Activated naive CD4-positive, alpha-beta T cell treated with anti-CD3 and anti-CD28 coated beads, Interleukin-2, amount 50 U/mL, for 24 hours (primary cell): ENCODE measurements at regions not wholly inside any gene's neighbourhood (a gene's known extent, or its start where the extent isn't known, plus 50 kb on each side); places are given as distances from the start of the nearest gene placed in this dataset.
"Not testable (repeated sequence)": the region's sequence is repeated elsewhere in the genome, so short reads cannot be mapped to it uniquely, and the experiment has no call there.

Source experiments
- H3K27ac Mint-ChIP-seq: one replicate; pipeline ENCODE4 v1.8.0; 2021; ENCODE audit warnings: mild to moderate bottlenecking, mixed read lengths
- H3K27me3 Mint-ChIP-seq: one replicate; pipeline ENCODE4 v1.8.0; 2021; ENCODE audit warnings: mixed read lengths
- H3K36me3 Mint-ChIP-seq: one replicate; pipeline ENCODE4 v1.8.0; 2021; ENCODE audit warnings: mixed read lengths
- H3K4me1 Mint-ChIP-seq: one replicate; pipeline ENCODE4 v1.8.0; 2021; ENCODE audit warnings: mixed read lengths
- H3K4me3 Mint-ChIP-seq: one replicate; pipeline ENCODE4 v1.8.0; 2021; ENCODE audit warnings: mild to moderate bottlenecking, mixed read lengths
- H3K9me3 Mint-ChIP-seq: one replicate; pipeline ENCODE4 v1.8.0; 2021; ENCODE audit warnings: mixed read lengths

GRCh38 chr4:131382839-131383238, 1766.3 kb upstream of the PCDH10 start:
- H3K4me3 Mint-ChIP-seq = no peak overlapping the region
- H3K36me3 Mint-ChIP-seq = no peaks in the 10 kb centered on the region
- no peaks in the 10 kb centered on the region for H3K4me1 Mint-ChIP-seq
- H3K27me3 Mint-ChIP-seq = no peaks in the 10 kb centered on the region
- H3K27ac Mint-ChIP-seq = no peak overlapping the region
- peaks cover 8% of the 10 kb centered on the region for H3K9me3 Mint-ChIP-seq

GRCh38 chr4:131388277-131388676, 1760.8 kb upstream of the PCDH10 start:
- H3K27ac Mint-ChIP-seq = no peak overlapping the region
- H3K4me3 Mint-ChIP-seq = no peak overlapping the region
- H3K9me3 Mint-ChIP-seq = peaks cover 7% of the 10 kb centered on the region
- H3K36me3 Mint-ChIP-seq = no peaks in the 10 kb centered on the region
- no peaks in the 10 kb centered on the region for H3K4me1 Mint-ChIP-seq
- H3K27me3 Mint-ChIP-seq = no peaks in the 10 kb centered on the region

GRCh38 chr4:131408102-131408501, 1741.0 kb upstream of the PCDH10 start:
- H3K9me3 Mint-ChIP-seq = peaks cover 10% of the 10 kb centered on the region
- H3K4me3 Mint-ChIP-seq = no peak overlapping the region
- H3K27ac Mint-ChIP-seq = no peak overlapping the region
- no peaks in the 10 kb centered on the region for H3K27me3 Mint-ChIP-seq
- no peaks in the 10 kb centered on the region for H3K4me1 Mint-ChIP-seq
- no peaks in the 10 kb centered on the region for H3K36me3 Mint-ChIP-seq

GRCh38 chr4:131411393-131411792, 1737.7 kb upstream of the PCDH10 start:
- Mint-ChIP-seq H3K36me3 (no peaks in the 10 kb centered on the region), H3K27me3 (no peaks in the 10 kb centered on the region), H3K4me3 (no peak overlapping the region), H3K27ac (no peak overlapping the region), H3K4me1 (no peaks in the 10 kb centered on the region), H3K9me3 (peaks cover 19% of the 10 kb centered on the region)

GRCh38 chr4:131419147-131419546, 1729.9 kb upstream of the PCDH10 start:
- Mint-ChIP-seq H3K36me3 (no peaks in the 10 kb centered on the region), H3K27me3 (no peaks in the 10 kb centered on the region), H3K4me3 (no peak overlapping the region), H3K4me1 (no peaks in the 10 kb centered on the region), H3K9me3 (peaks cover 8% of the 10 kb centered on the region), H3K27ac (no peak overlapping the region)

- H3K36me3 Mint-ChIP-seq = no peaks in the 10 kb centered on the region
- peaks cover 11% of the 10 kb centered on the region for H3K9me3 Mint-ChIP-seq
- no peaks in the 10 kb centered on the region for H3K27me3 Mint-ChIP-seq
- no peaks in the 10 kb centered on the region for H3K4me1 Mint-ChIP-seq
- H3K27ac Mint-ChIP-seq = no peak overlapping the region
- no peak overlapping the region for H3K4me3 Mint-ChIP-seq
Measured at GRCh38 chr4:131426023-131426758, 1722.9 kb upstream of the PCDH10 start.

DNA sequence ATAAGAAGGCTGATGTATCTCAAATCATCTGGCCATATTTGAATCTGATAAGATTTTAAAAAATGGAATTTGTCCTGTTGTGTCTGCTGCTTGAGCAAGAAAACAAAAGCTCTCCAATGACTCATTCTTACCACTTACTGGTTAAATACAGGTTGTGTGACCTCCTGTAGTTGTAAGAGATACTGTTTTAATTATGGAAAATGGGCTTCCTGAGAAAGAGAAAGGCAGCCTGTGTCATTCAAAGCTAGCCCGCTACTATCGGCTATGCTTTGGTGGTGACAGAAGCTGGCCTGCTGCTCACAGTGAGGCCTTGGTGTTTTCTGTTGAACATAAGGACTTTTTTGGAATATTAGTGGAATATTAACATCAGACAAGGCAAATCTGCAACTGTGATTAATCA, 1722.1 kb upstream of the PCDH10 start:
- Mint-ChIP-seq H3K27me3 (no peaks in the 10 kb centered on the region), H3K9me3 (peaks cover 11% of the 10 kb centered on the region), H3K27ac (no peak overlapping the region), H3K4me3 (no peak overlapping the region), H3K4me1 (no peaks in the 10 kb centered on the region), H3K36me3 (no peaks in the 10 kb centered on the region)

GRCh38 chr4:131430302-131430701, 1718.8 kb upstream of the PCDH10 start:
- H3K9me3 Mint-ChIP-seq = peaks cover 13% of the 10 kb centered on the region
- no peak overlapping the region for H3K27ac Mint-ChIP-seq

DNA sequence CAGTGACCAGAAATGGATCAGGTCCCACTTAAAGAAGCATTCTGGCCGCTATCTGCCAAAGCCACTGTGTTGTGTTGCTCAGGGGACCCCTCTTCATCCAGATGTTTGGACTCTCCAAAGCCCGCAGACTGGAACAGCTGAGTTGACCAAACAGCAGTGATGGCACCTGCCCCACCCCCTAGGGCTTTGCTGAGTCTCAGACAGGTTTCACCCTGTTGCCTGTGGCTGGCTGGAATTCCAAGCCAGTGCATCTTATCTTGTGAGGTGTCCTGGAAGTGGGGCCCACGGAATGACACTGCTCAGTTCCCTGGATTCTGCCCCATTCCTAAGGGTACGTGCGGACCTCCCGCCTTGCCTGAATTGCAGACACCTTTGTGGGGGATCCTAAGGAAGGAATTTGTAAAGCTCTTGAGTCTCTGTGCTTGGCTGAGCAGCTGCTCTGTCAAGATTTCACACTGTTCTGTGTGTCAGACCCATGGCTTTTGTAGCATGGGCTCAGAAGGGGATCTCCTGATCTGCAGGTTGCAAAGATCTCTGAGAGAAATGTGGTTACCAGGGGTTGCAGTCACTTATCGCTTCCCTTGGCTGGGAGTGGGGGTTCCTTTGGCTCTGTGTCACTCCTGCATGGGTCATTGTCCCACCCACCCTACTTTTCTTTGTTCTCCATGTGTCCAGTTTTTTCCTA, 1707.9 kb upstream of the PCDH10 start:
- Mint-ChIP-seq H3K4me3 (no peak overlapping the region), H3K9me3 (peaks cover 15% of the 10 kb centered on the region), H3K4me1 (no peaks in the 10 kb centered on the region), H3K36me3 (no peaks in the 10 kb centered on the region), H3K27ac (no peak overlapping the region), H3K27me3 (no peaks in the 10 kb centered on the region)

More at GRCh38 chr4:131430302-131430701, 1718.8 kb upstream of the PCDH10 start:
- Mint-ChIP-seq H3K4me3 (no peak overlapping the region), H3K27me3 (no peaks in the 10 kb centered on the region), H3K36me3 (no peaks in the 10 kb centered on the region), H3K4me1 (no peaks in the 10 kb centered on the region)

- Mint-ChIP-seq H3K4me3 (no peak overlapping the region), H3K36me3 (no peaks in the 10 kb centered on the region), H3K27me3 (no peaks in the 10 kb centered on the region), H3K27ac (no peak overlapping the region), H3K9me3 (peaks cover 8% of the 10 kb centered on the region), H3K4me1 (no peaks in the 10 kb centered on the region)
Measured at GRCh38 chr4:131447883-131448282, 1701.2 kb upstream of the PCDH10 start.

DNA sequence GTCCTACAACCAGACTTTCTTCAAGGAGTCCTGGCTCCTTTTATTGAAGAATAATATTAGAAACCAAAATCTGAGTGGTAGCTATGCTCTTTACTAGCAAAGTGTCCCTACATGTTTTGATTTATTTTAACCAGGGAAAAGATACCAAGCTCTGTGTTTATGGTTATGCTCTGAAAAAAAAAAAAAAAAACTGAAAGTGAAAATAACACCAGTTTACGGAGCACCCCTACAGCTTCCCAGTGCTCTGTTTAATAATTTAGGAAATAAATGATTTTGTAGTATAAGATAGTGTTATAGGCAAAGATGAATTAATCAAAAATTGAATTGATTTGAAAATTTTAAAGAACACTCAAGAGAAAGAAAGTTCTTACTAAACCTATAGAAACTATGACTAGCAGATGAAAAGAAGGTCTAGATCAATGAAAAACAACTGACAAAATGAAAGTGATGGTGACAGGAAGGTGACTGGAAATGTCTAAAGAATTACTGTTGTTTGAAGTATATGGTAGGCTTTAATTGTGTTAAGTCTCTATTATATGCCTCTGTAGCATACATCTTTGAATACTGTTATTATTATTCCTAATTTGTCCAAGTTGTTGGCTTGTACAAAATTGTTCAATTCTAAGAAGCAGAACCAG, 1698.4 kb upstream of the PCDH10 start:
- Mint-ChIP-seq H3K9me3 (peaks cover 8% of the 10 kb centered on the region), H3K4me3 (no peak overlapping the region), H3K4me1 (no peaks in the 10 kb centered on the region), H3K27me3 (no peaks in the 10 kb centered on the region), H3K36me3 (no peaks in the 10 kb centered on the region), H3K27ac (no peak overlapping the region)

DNA sequence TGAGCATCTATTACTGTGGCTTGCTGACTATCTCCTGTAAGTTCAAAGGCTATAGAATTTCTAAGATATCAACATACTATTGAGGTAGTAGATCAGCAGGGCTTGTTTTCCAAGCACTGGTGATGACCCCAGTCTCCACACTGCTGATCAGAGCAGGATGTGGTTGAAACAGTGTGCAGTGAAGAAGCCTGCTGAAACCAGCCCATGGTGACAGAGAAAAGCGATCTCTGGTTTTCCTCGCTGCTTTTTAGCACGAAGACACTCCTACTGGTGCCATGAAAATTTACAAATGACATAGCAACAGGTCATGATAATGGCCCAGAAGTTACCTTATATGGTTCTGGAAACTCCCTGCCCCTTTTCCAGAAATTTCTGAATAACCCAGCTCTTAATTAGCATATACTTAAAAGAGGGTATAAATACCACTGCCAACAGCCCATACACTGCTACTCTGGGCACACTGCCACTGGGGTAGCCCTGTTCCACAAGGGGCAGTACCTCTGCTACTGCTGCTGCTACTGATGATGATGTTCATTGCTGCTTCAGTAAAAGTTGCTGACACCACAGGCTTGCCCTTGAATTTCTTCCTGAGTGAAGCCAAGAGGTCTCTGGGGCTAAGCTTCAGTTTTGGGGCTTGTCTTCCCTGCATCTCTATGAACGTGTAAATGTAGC, 1689.5 kb upstream of the PCDH10 start:
- H3K27me3 Mint-ChIP-seq = no peaks in the 10 kb centered on the region
- H3K36me3 Mint-ChIP-seq = no peaks in the 10 kb centered on the region
- no peak overlapping the region for H3K4me3 Mint-ChIP-seq
- no peaks in the 10 kb centered on the region for H3K4me1 Mint-ChIP-seq
- H3K9me3 Mint-ChIP-seq = peaks cover 4% of the 10 kb centered on the region
- no peak overlapping the region for H3K27ac Mint-ChIP-seq

GRCh38 chr4:131470360-131470759, 1678.7 kb upstream of the PCDH10 start:
- Mint-ChIP-seq H3K27me3 (no peaks in the 10 kb centered on the region), H3K36me3 (no peaks in the 10 kb centered on the region), H3K4me1 (no peaks in the 10 kb centered on the region), H3K4me3 (no peak overlapping the region), H3K9me3 (no peaks in the 10 kb centered on the region), H3K27ac (no peak overlapping the region)

- Mint-ChIP-seq H3K27me3 (no peaks in the 10 kb centered on the region), H3K4me1 (no peaks in the 10 kb centered on the region), H3K27ac (no peak overlapping the region), H3K4me3 (no peak overlapping the region), H3K9me3 (peaks cover 10% of the 10 kb centered on the region), H3K36me3 (no peaks in the 10 kb centered on the region)
Measured at GRCh38 chr4:131488772-131489171, 1660.3 kb upstream of the PCDH10 start.

GRCh38 chr4:131496211-131496610, 1652.9 kb upstream of the PCDH10 start:
- not testable (repeated sequence) for H3K9me3 Mint-ChIP-seq, H3K36me3 Mint-ChIP-seq, H3K4me1 Mint-ChIP-seq, H3K4me3 Mint-ChIP-seq, H3K27ac Mint-ChIP-seq, H3K27me3 Mint-ChIP-seq
